Trophoblast cell (in vitro differentiated cells and primary cell): ENCODE measurements at regions not wholly inside any gene's neighbourhood (a gene's known extent, or its start where the extent isn't known, plus 50 kb on each side); places are given as distances from the start of the nearest gene placed in this dataset.

Experiments used
- DNase-seq, 2 donors: peaks; one replicate each; pipeline ENCODE4 v3.0.0-alpha.2; 2016
- H2AFZ ChIP-seq: 2 replicates; pipeline ENCODE4 v1.6.1; 2013; ENCODE audit warnings: low read length, moderate library complexity, mild to moderate bottlenecking; ENCODE audit not compliant: insufficient read depth, poor library complexity
- H2AK5ac ChIP-seq: 2 replicates; pipeline ENCODE4 v1.6.1; 2013; ENCODE audit warnings: mild to moderate bottlenecking, low read length
- H2BK120ac ChIP-seq: 2 replicates; pipeline ENCODE4 v1.6.1; 2013; ENCODE audit warnings: low read length, mild to moderate bottlenecking, moderate library complexity; ENCODE audit not compliant: insufficient read depth, poor library complexity
- H2BK12ac ChIP-seq: 2 replicates; pipeline ENCODE4 v1.6.1; 2013; ENCODE audit warnings: mild to moderate bottlenecking, low read length, moderate library complexity
- H2BK5ac ChIP-seq: 2 replicates; pipeline ENCODE4 v1.6.1; 2013; ENCODE audit warnings: low read length, low read depth, moderate library complexity, mild to moderate bottlenecking; ENCODE audit not compliant: poor library complexity
- H3K14ac ChIP-seq: 2 replicates; pipeline ENCODE4 v1.6.1; 2013; ENCODE audit warnings: mild to moderate bottlenecking, low read length
- H3K18ac ChIP-seq: 2 replicates; pipeline ENCODE4 v1.6.1; 2013; ENCODE audit warnings: mild to moderate bottlenecking, low read length
- H3K23ac ChIP-seq: 2 replicates; pipeline ENCODE4 v1.6.1; 2013; ENCODE audit warnings: low read length
- H3K27ac ChIP-seq: 2 replicates; pipeline ENCODE4 v1.5.1; 2013; ENCODE audit warnings: low read depth, mild to moderate bottlenecking, inconsistent platforms, low read length, moderate library complexity
- H3K27me3 ChIP-seq: 2 replicates; pipeline ENCODE4 v1.6.1; 2013; ENCODE audit warnings: inconsistent platforms, mild to moderate bottlenecking, low read length, moderate library complexity; ENCODE audit not compliant: insufficient read depth
- H3K36me3 ChIP-seq, 2 experiments: 1 replicate in 1 of 2; 2 replicates in 1 of 2; pipeline ENCODE4 v1.6.1; 2013; ENCODE audit warnings: low read length in 2 of 2, mild to moderate bottlenecking in 2 of 2, moderate library complexity in 1 of 2; ENCODE audit not compliant: insufficient read depth in 2 of 2, control insufficient read depth in 1 of 2
- H3K4ac ChIP-seq: 2 replicates; pipeline ENCODE4 v1.6.1; 2013; ENCODE audit warnings: low read depth, mild to moderate bottlenecking, low read length, moderate library complexity
- H3K4me1 ChIP-seq, 2 experiments: 1 replicate in 1 of 2; 2 replicates in 1 of 2; pipeline ENCODE4 v1.6.1; 2013; ENCODE audit warnings: low read length in 2 of 2, mild to moderate bottlenecking in 2 of 2, moderate library complexity in 1 of 2; ENCODE audit not compliant: insufficient read depth in 2 of 2, control insufficient read depth in 1 of 2
- H3K4me2 ChIP-seq: 2 replicates; pipeline ENCODE4 v1.6.1; 2013; ENCODE audit warnings: inconsistent platforms, mild to moderate bottlenecking, low read length, moderate library complexity
- H3K4me3 ChIP-seq: 2 replicates; pipeline ENCODE4 v1.5.1; 2013; ENCODE audit warnings: mild to moderate bottlenecking, low read depth, low read length, inconsistent platforms
- H3K79me1 ChIP-seq: one replicate; pipeline ENCODE4 v1.6.1; 2013; ENCODE audit warnings: low read length
- H3K79me2 ChIP-seq: 2 replicates; pipeline ENCODE4 v1.6.1; 2013; ENCODE audit warnings: low read length, mild to moderate bottlenecking; ENCODE audit not compliant: control insufficient read depth, insufficient read depth, poor library complexity
- H3K9ac ChIP-seq: 2 replicates; pipeline ENCODE4 v1.6.1; 2013; ENCODE audit warnings: mild to moderate bottlenecking, low read length
- H3K9me3 ChIP-seq: 2 replicates; pipeline ENCODE4 v1.6.1; 2013; ENCODE audit warnings: low read depth, mild to moderate bottlenecking, control low read depth, inconsistent platforms, low read length; ENCODE audit not compliant: insufficient read depth
- H4K12ac ChIP-seq: 2 replicates; pipeline ENCODE4 v1.6.1; 2013; ENCODE audit warnings: low read depth, mild to moderate bottlenecking, low read length, moderate library complexity
- H4K8ac ChIP-seq: 2 replicates; pipeline ENCODE4 v1.6.1; 2013; ENCODE audit warnings: low read depth, mild to moderate bottlenecking, low read length, moderate library complexity
- H4K91ac ChIP-seq: one replicate; pipeline ENCODE4 v1.6.1; 2013; ENCODE audit warnings: low read depth, mild to moderate bottlenecking, low read length, moderate library complexity
- WGBS: extraction: QIAGEN DNeasy Blood & Tissue Kit; methylation state at CpG from one replicate; pipeline ENCODE4 v1.1.7; 2013; ENCODE audit warnings: missing lambda C conversion rate; ENCODE audit not compliant: insufficient read length, insufficient coverage; ENCODE audit errors: extremely low coverage; 5-methylcytosine and 5-hydroxymethylcytosine counted together

- Histone ChIP-seq H3K23ac (no peak overlapping the region), H3K36me3 (no peaks in the 10 kb centered on the region), H3K79me1 (no peaks in the 10 kb centered on the region), H3K14ac (no peak overlapping the region), H4K12ac (no peak overlapping the region), H3K27ac (no peak overlapping the region), H3K9me3 (no peaks in the 10 kb centered on the region), H3K79me2 (no peaks in the 10 kb centered on the region), H3K18ac (no peak overlapping the region), H2AK5ac (no peak overlapping the region), H2BK120ac (no peak overlapping the region), H3K4me3 (no peak overlapping the region), H3K9ac (no peak overlapping the region), H3K27me3 (no peaks in the 10 kb centered on the region), H3K4ac (no peak overlapping the region), H4K91ac (no peak overlapping the region), H4K8ac (no peak overlapping the region), H2AFZ (no peak overlapping the region), H2BK5ac (no peak overlapping the region), H2BK12ac (no peak overlapping the region), H3K4me2 (no peak overlapping the region), H3K4me1 (no peaks in the 10 kb centered on the region)
- DNase-seq, result no peak
- no CpG with 5 or more reads among the region's 7 CpGs for WGBS
Measured at GRCh38 chr1:36708587-36708986, 225.9 kb upstream of the CSF3R start.

- no peak for DNase-seq
- H3K79me1 ChIP-seq, result no peaks in the 10 kb centered on the region
- no peak overlapping the region for H2AFZ ChIP-seq
- H4K91ac ChIP-seq, result no peak overlapping the region
- H2AK5ac ChIP-seq, result no peak overlapping the region
- no peak overlapping the region for H2BK12ac ChIP-seq
- H3K4me3 ChIP-seq, result no peak overlapping the region
- H3K36me3 ChIP-seq, result no peaks in the 10 kb centered on the region
- H4K12ac ChIP-seq, result no peak overlapping the region
- H3K79me2 ChIP-seq, result no peaks in the 10 kb centered on the region
- no peak overlapping the region for H2BK5ac ChIP-seq
- no peaks in the 10 kb centered on the region for H3K4me1 ChIP-seq
- H3K18ac ChIP-seq, result no peak overlapping the region
- H4K8ac ChIP-seq, result no peak overlapping the region
- H3K4me2 ChIP-seq, result no peak overlapping the region
- no peak overlapping the region for H3K4ac ChIP-seq
- H3K27ac ChIP-seq, result no peak overlapping the region
- H3K14ac ChIP-seq, result no peak overlapping the region
- no peak overlapping the region for H3K23ac ChIP-seq
- WGBS, result no CpG with 5 or more reads among the region's 2 CpGs
- no peak overlapping the region for H2BK120ac ChIP-seq
- H3K9me3 ChIP-seq, result no peaks in the 10 kb centered on the region
- no peak overlapping the region for H3K9ac ChIP-seq
- H3K27me3 ChIP-seq, result no peaks in the 10 kb centered on the region
Measured at GRCh38 chr1:36707221-36707620, 224.5 kb upstream of the CSF3R start.

GRCh38 chr1:36706416-36706815, 223.7 kb upstream of the CSF3R start:
- Histone ChIP-seq H3K79me2 (no peaks in the 10 kb centered on the region), H2BK12ac (no peak overlapping the region), H2AK5ac (no peak overlapping the region), H3K4me2 (no peak overlapping the region), H3K23ac (no peak overlapping the region), H3K18ac (no peak overlapping the region), H4K91ac (no peak overlapping the region), H4K12ac (no peak overlapping the region), H3K9ac (no peak overlapping the region), H3K9me3 (no peaks in the 10 kb centered on the region), H2AFZ (no peak overlapping the region), H3K4me3 (no peak overlapping the region), H3K27me3 (no peaks in the 10 kb centered on the region), H2BK120ac (no peak overlapping the region), H3K4ac (no peak overlapping the region), H3K14ac (no peak overlapping the region), H3K4me1 (no peaks in the 10 kb centered on the region), H3K79me1 (no peaks in the 10 kb centered on the region), H4K8ac (no peak overlapping the region), H3K27ac (no peak overlapping the region), H3K36me3 (no peaks in the 10 kb centered on the region), H2BK5ac (no peak overlapping the region)
- no CpG with 5 or more reads among the region's 10 CpGs for WGBS
- DNase-seq, result no peak

- H3K23ac ChIP-seq, result no peak overlapping the region
- WGBS, result no CpG with 5 or more reads among the region's 4 CpGs
- H3K4ac ChIP-seq, result no peak overlapping the region
Measured at GRCh38 chr1:36705629-36706028, 222.9 kb upstream of the CSF3R start.

More at GRCh38 chr1:36705629-36706028, 222.9 kb upstream of the CSF3R start:
- H3K4me2 ChIP-seq, result no peak overlapping the region
- H4K8ac ChIP-seq, result no peak overlapping the region
- no peak overlapping the region for H2BK12ac ChIP-seq
- H3K18ac ChIP-seq, result no peak overlapping the region
- H2BK5ac ChIP-seq, result no peak overlapping the region
- H4K91ac ChIP-seq, result no peak overlapping the region
- H3K79me1 ChIP-seq, result no peaks in the 10 kb centered on the region
- no peak overlapping the region for H3K4me3 ChIP-seq
- H3K79me2 ChIP-seq, result no peaks in the 10 kb centered on the region
- no peak overlapping the region for H2BK120ac ChIP-seq
- no peaks in the 10 kb centered on the region for H3K27me3 ChIP-seq
- H2AFZ ChIP-seq, result no peak overlapping the region
- no peaks in the 10 kb centered on the region for H3K4me1 ChIP-seq
- H3K9me3 ChIP-seq, result no peaks in the 10 kb centered on the region
- H2AK5ac ChIP-seq, result no peak overlapping the region
- no peak overlapping the region for H4K12ac ChIP-seq
- no peak overlapping the region for H3K9ac ChIP-seq
- no peaks in the 10 kb centered on the region for H3K36me3 ChIP-seq
- no peak for DNase-seq
- H3K14ac ChIP-seq, result no peak overlapping the region
- no peak overlapping the region for H3K27ac ChIP-seq
